ENCODE measurements at regions not wholly inside any gene's neighbourhood (a gene's known extent, or its start where the extent isn't known, plus 50 kb on each side); places are given as distances from the start of the nearest gene placed in this dataset.

DNA sequence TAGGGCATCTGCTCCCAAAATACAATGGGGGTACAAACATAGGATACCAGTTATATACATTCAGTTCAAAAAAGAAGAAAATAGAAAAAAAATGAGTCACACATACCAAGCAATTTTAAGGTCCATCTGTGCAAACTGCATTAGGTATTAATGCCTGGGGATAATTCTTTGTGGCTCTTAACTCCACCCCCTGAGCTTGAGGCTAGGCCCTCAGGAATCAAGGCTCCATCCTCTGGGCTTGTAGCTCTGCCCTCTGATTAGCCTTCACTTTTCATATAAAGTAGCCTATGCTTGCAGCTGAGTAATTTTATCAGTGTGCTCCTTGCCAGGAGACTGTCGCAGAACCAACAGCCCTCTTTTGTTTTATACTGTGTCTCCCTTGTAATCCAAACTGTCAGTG lies 69.9 kb upstream of the BACE2 start:
- Histone ChIP-seq H4K5ac (ENCODE audit: low read depth, low read length) (no peak overlapping the region), H2BK20ac (ENCODE audit: low read depth, low read length) (no peak overlapping the region), H2BK5ac (ENCODE audit: low read depth, low read length, poor library complexity, severe bottlenecking) (no peak overlapping the region), H2AK5ac (ENCODE audit: low read depth, low read length) (no peak overlapping the region), H4K8ac (ENCODE audit: low read depth in 2 of 2, low read length in 2 of 2) (no peak overlapping the region), H3K27ac (ENCODE audit: insufficient read depth, low read length) (no peak overlapping the region), H3K56ac (ENCODE audit: extremely low read depth, insufficient read depth, low read length) (no peak overlapping the region), H3K9ac (ENCODE audit: low read depth, low read length) (no peak overlapping the region), H3K18ac (ENCODE audit: low read depth, low read length) (no peak overlapping the region), H3K79me1 (ENCODE audit: low read depth in 1 of 2, low read length in 2 of 2) (no peaks in the 10 kb centered on the region), H3K36me3 (ENCODE audit: control insufficient read depth, insufficient read depth, low read length) (no peaks in the 10 kb centered on the region), H3K9me1 (ENCODE audit: insufficient read depth, low read length) (no peaks in the 10 kb centered on the region), H3K9me3 (ENCODE audit: control insufficient read depth, insufficient read depth, low read length) (peaks cover 4% of the 10 kb centered on the region; the same call in 1 of the 2 replicates), H3K4me1 (ENCODE audit: control insufficient read depth, insufficient read depth, low read length) (no peaks in the 10 kb centered on the region), H3K23ac (ENCODE audit: low read depth, low read length) (no peak overlapping the region), H2AK9ac (replicated peaks; ENCODE audit: low read depth, low read length, poor library complexity) (no peak overlapping the region), H3K27me3 (ENCODE audit: control insufficient read depth, insufficient read depth, low read length) (no peaks in the 10 kb centered on the region), H3K14ac (replicated peaks; ENCODE audit: low read depth, low read length) (no peak overlapping the region), H3K4me2 (ENCODE audit: low read depth, low read length) (no peak overlapping the region), H2BK15ac (ENCODE audit: low read depth, low read length) (no peak overlapping the region), H4K20me1 (ENCODE audit: insufficient read depth, low read length) (no peaks in the 10 kb centered on the region), H4K91ac (ENCODE audit: insufficient read depth, low read depth, low read length) (no peak overlapping the region), H2BK120ac (ENCODE audit: low read depth, low read length) (no peak overlapping the region), H2AFZ (replicated peaks; ENCODE audit: low read length, poor library complexity) (no peak overlapping the region), H3K4ac (ENCODE audit: low read depth, low read length) (no peak overlapping the region), H3K4me3 (ENCODE audit: insufficient read depth, low read depth, low read length) (no peak overlapping the region)
- TF ChIP-seq, protein P1, sequence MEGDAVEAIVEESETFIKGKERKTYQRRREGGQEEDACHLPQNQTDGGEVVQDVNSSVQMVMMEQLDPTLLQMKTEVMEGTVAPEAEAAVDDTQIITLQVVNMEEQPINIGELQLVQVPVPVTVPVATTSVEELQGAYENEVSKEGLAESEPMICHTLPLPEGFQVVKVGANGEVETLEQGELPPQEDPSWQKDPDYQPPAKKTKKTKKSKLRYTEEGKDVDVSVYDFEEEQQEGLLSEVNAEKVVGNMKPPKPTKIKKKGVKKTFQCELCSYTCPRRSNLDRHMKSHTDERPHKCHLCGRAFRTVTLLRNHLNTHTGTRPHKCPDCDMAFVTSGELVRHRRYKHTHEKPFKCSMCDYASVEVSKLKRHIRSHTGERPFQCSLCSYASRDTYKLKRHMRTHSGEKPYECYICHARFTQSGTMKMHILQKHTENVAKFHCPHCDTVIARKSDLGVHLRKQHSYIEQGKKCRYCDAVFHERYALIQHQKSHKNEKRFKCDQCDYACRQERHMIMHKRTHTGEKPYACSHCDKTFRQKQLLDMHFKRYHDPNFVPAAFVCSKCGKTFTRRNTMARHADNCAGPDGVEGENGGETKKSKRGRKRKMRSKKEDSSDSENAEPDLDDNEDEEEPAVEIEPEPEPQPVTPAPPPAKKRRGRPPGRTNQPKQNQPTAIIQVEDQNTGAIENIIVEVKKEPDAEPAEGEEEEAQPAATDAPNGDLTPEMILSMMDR (conservative IDR thresholded peaks at IDR 0.05; ENCODE audit: low read depth, low read length) = no peak
- TF ChIP-seq FOS (IDR thresholded peaks at IDR 0.05; ENCODE audit: low read depth, low read length) = no peak
- TF ChIP-seq, protein P2, sequence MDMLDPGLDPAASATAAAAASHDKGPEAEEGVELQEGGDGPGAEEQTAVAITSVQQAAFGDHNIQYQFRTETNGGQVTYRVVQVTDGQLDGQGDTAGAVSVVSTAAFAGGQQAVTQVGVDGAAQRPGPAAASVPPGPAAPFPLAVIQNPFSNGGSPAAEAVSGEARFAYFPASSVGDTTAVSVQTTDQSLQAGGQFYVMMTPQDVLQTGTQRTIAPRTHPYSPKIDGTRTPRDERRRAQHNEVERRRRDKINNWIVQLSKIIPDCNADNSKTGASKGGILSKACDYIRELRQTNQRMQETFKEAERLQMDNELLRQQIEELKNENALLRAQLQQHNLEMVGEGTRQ (IDR thresholded peaks at IDR 0.05; ENCODE audit: low read depth, low read length) = no peak
- no peak for TF ChIP-seq MAZ (IDR thresholded peaks at IDR 0.05; ENCODE audit: borderline replicate concordance, low read depth, low read length)
- TF ChIP-seq BHLHE40 (IDR thresholded peaks at IDR 0.05; ENCODE audit: low read depth, low read length) = no peak
- no peak for TF ChIP-seq POLR2A (IDR thresholded peaks at IDR 0.05; ENCODE audit: low read depth, low read length)
- no peak for TF ChIP-seq SMC3 (IDR thresholded peaks at IDR 0.05; ENCODE audit: low read depth, low read length)
- TF ChIP-seq RCOR1 (IDR thresholded peaks at IDR 0.05; ENCODE audit: insufficient replicate concordance, low read length) = no peak
- ATAC-seq (ENCODE audit: low read depth) (no peak), DNase-seq (no peak)
- in situ Hi-C loops (cut with MboI; ENCODE audit: low sequenced_read_pairs) = no loop called here
- dilution Hi-C loops (cut with HindIII; ENCODE audit: low sequenced_read_pairs, unreplicated experiment) = no loop called here
- no CpG with 5 or more reads among the region's 1 CpG for WGBS, 2 experiments (ENCODE audit: extremely low coverage in 2 of 2, insufficient read length in 1 of 2)
- POLR2A ChIA-PET (ENCODE audit: unreplicated experiment) = no interaction called here
- no TSS peak for BruUV-seq (replicated peaks)
- intact Hi-C loops (cut with micrococcal nuclease) = no loop called here
- CTCF ChIA-PET = no interaction called here
